VCaP (cell line): ENCODE measurements at regions not wholly inside any gene's neighbourhood (a gene's known extent, or its start where the extent isn't known, plus 50 kb on each side); places are given as distances from the start of the nearest gene placed in this dataset.
A peak's percentile ranks its signal among the peaks of the same experiment; 100 is the strongest.

Source experiments
- H3K27ac ChIP-seq: fragments of 450-650 bp; 2 replicates; pipeline ENCODE4 v1.5.1; 2017
- TF ChIP-seq, protein P1 (sequence below): fragments of 450-650 bp; conservative IDR thresholded peaks from 2 replicates; pipeline ENCODE4 v1.5.1; 2017; ENCODE audit warnings: mild to moderate bottlenecking, moderate library complexity

DNA sequence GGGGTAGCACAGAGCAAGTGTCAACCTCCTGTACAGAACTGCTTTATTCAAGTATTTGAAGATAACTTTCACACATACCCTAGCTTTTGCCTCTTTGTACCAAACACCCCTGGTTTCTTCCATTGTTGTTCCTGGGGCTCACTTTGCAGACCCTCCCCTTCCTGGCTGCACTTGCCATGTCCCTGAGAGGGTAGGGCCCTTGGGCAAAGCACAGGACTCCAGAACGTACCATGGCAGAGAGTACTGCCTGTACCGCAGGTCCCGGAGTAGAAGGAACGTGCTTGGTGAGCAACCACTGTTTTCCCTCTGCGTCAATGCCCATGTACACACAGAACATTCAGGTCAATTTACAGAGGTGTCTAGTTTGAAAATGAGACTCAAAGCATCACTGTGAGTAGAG is 290.4 kb downstream of the EN1 start:
- TF ChIP-seq, protein P1, sequence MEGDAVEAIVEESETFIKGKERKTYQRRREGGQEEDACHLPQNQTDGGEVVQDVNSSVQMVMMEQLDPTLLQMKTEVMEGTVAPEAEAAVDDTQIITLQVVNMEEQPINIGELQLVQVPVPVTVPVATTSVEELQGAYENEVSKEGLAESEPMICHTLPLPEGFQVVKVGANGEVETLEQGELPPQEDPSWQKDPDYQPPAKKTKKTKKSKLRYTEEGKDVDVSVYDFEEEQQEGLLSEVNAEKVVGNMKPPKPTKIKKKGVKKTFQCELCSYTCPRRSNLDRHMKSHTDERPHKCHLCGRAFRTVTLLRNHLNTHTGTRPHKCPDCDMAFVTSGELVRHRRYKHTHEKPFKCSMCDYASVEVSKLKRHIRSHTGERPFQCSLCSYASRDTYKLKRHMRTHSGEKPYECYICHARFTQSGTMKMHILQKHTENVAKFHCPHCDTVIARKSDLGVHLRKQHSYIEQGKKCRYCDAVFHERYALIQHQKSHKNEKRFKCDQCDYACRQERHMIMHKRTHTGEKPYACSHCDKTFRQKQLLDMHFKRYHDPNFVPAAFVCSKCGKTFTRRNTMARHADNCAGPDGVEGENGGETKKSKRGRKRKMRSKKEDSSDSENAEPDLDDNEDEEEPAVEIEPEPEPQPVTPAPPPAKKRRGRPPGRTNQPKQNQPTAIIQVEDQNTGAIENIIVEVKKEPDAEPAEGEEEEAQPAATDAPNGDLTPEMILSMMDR: no peak
- H3K27ac ChIP-seq: no peak overlapping the region

DNA sequence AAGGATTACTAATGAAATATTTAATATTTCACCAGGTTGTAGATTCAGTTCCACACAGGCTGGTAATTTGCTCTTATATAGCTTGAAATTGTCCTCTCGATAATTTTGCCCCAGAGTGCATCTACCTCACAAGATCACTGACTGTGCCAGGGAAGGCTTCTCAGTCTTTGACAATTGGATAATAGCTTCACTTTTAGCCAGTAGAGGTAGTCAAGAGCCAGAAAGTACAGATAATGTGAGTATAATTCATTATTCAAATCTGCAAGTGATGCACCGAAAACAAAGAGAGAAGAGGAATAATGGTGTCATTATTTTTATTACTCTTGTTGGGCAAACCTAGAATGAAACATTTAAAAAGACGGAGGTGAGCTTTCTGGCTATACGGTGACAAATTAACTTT is 292.8 kb downstream of the EN1 start:
- TF ChIP-seq, protein P1: peak; percentile 43
- no peak overlapping the region for H3K27ac ChIP-seq

- H3K27ac ChIP-seq: no peak overlapping the region
- TF ChIP-seq, protein P1: no peak
Measured at GRCh38 chr2:118549503-118549902, 297.9 kb downstream of the EN1 start.

DNA sequence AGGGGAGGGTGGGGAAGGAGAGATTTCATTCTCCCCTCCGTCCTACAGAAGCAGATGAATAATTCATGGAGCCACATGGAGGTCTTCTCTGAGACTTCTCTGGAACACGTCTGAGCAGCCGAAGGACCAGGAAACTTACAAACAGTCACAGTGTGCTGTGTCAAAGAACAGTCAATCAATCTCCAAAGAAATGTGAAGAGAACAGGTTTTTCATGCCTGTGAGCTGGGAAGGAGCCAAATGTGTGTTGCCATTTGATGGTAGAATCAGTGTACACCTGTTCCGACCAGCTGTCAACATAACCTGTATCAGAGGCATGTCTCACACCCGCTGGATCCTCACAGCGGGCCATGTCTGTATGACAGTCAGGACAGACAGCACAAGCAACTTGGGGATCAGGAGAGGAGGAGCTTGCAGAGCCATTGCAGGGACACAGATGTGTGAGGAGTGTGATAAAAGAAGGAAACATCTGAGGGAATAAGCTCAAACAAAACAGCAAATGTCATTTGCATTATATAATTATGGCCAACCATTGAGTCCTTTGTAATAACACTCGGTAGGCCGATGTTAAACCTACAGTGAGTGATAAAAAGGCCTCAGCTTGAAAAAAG is 298.5 kb downstream of the EN1 start:
- H3K27ac ChIP-seq: no peak overlapping the region
- TF ChIP-seq, protein P1: no peak

DNA sequence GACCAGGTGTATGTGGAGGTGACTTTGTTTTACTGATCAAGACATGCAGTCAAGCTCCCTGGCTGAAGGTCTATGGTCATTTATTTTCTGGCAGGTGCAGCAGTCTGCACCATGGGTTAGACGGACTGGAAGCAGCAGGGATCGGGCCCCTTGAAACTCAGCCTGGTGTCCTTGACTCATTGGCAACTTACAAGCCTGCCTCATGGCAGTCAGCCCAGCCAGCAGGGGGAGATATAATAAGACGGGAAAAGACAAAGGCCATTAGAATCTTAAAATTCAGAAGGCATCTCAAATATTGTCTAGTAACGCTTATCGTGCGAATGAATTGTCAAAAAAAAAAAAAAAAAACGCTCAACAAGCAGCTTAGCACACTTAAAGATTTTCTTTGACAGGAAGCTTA is 308.2 kb downstream of the EN1 start:
- H3K27ac ChIP-seq: no peak overlapping the region
- TF ChIP-seq, protein P1: peak; percentile 57

DNA sequence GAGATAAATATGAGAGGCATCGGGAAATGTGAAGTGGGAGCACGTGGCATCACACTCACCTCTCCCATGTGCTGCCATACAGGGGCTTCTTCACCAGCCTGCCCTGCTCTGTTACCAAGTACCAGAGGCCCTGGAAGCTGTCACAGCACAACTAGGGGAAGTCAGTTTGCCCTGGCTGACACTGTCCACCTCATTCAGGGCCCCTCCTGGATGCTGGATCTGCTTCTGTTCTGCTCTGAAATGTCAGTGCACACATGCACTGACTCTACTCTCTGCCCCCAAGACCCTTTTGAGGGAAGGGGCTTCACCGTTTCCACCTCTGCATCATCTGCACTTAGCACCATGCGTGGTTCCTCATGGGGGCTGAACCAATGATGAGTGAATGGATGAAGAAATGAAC is 311.1 kb downstream of the EN1 start:
- TF ChIP-seq, protein P1: no peak

DNA sequence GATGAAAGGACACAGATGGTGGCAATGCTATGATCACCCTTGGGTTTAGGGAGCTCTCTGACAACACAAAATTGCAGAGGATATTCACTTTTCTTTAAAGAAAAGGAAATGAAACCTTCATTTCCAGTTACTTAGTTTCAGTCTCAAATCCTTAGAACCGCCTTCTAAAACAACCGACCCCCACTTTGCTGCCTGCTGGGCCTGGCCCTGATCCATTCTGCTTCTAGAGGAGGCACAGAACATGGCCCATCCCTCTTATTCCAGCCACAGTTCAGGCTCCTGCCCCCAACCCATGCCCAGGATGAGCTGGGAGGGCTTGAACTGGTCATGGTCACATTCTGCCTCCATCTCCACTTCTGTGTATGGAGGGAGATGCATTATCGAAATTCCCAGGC is 311.6 kb downstream of the EN1 start:
- H3K27ac ChIP-seq: no peak overlapping the region
- TF ChIP-seq, protein P1: no peak

More for the DNA sequence above, 311.1 kb downstream of the EN1 start:
- no peak overlapping the region for H3K27ac ChIP-seq
